ENCODE measurements at regions not wholly inside any gene's neighbourhood (a gene's known extent, or its start where the extent isn't known, plus 50 kb on each side); places are given as distances from the start of the nearest gene placed in this dataset.

- Histone ChIP-seq H3K36me3 (ENCODE audit: control insufficient read depth, insufficient read depth, low read length) (no peaks in the 10 kb centered on the region), H3K27ac (ENCODE audit: low read length) (no peak overlapping the region), H3K4me1 (ENCODE audit: control insufficient read depth, insufficient read depth, low read length) (peaks cover 19% of the 10 kb centered on the region), H3K27me3 (ENCODE audit: control insufficient read depth, insufficient read depth, low read length) (no peaks in the 10 kb centered on the region), H3K9me3 (ENCODE audit: control insufficient read depth, insufficient read depth, low read length) (no peaks in the 10 kb centered on the region), H3K4me3 (ENCODE audit: low read length) (no peak overlapping the region)
- peaks cover 0 to 2% of the 10 kb centered on the region in 2 donors for H3K9me3 Mint-ChIP-seq
- intact Hi-C loops (cut with micrococcal nuclease) = no loop called here
- no peak overlapping the region for H3K27ac Mint-ChIP-seq
- no peak for DNase-seq
- no peak overlapping the region for H3K4me3 Mint-ChIP-seq
- H3K4me1 Mint-ChIP-seq = peaks cover 15 to 19% of the 10 kb centered on the region in 2 donors
- H3K36me3 Mint-ChIP-seq = no peaks in the 10 kb centered on the region
- 81% methylated on average over 3 of the region's 4 CpGs for WGBS (ENCODE audit: insufficient coverage)
- no peak for ATAC-seq
- H3K27me3 Mint-ChIP-seq (ENCODE audit: low read depth in 2 of 2) = no peaks in the 10 kb centered on the region
- TF ChIP-seq CTCF (IDR thresholded peaks at IDR 0.05) = no peak
Observed at GRCh38 chr13:51524312-51524711, 60.0 kb upstream of the WDFY2 start.

GRCh38 chr13:51524829-51525566, 59.3 kb upstream of the WDFY2 start:
- Mint-ChIP-seq H3K36me3 (no peaks in the 10 kb centered on the region), H3K4me3 (no peak overlapping the region), H3K27ac (no peak overlapping the region), H3K4me1 (peaks cover 20 to 25% of the 10 kb centered on the region in 2 donors), H3K9me3 (peaks cover 0 to 2% of the 10 kb centered on the region in 2 donors), H3K27me3 (ENCODE audit: low read depth in 2 of 2) (no peaks in the 10 kb centered on the region)
- H3K27me3 ChIP-seq (ENCODE audit: control insufficient read depth, insufficient read depth, low read length) = no peaks in the 10 kb centered on the region
- H3K27ac ChIP-seq (ENCODE audit: low read length) = no peak overlapping the region
- DNase-seq (no peak), ATAC-seq (peak in 1 of 3 donors; percentile 44)
- 92% methylated on average over 4 of the region's 5 CpGs for WGBS (ENCODE audit: insufficient coverage)
- H3K4me1 ChIP-seq (ENCODE audit: control insufficient read depth, insufficient read depth, low read length) = peaks cover 19% of the 10 kb centered on the region
- no peaks in the 10 kb centered on the region for H3K9me3 ChIP-seq (ENCODE audit: control insufficient read depth, insufficient read depth, low read length)
- no peaks in the 10 kb centered on the region for H3K36me3 ChIP-seq (ENCODE audit: control insufficient read depth, insufficient read depth, low read length)
- intact Hi-C loops (cut with micrococcal nuclease) = no loop called here
- TF ChIP-seq CTCF (IDR thresholded peaks at IDR 0.05) = no peak
- H3K4me3 ChIP-seq (ENCODE audit: low read length) = no peak overlapping the region

- Histone ChIP-seq H3K9me3 (ENCODE audit: control insufficient read depth, insufficient read depth, low read length) (no peaks in the 10 kb centered on the region), H3K27me3 (ENCODE audit: control insufficient read depth, insufficient read depth, low read length) (no peaks in the 10 kb centered on the region), H3K4me3 (ENCODE audit: low read length) (no peak overlapping the region), H3K36me3 (ENCODE audit: control insufficient read depth, insufficient read depth, low read length) (no peaks in the 10 kb centered on the region), H3K4me1 (ENCODE audit: control insufficient read depth, insufficient read depth, low read length) (peaks cover 19% of the 10 kb centered on the region), H3K27ac (ENCODE audit: low read length) (no peak overlapping the region)
- ATAC-seq (peak in 2 of 3 donors; percentile 33 to 74), DNase-seq (no peak)
- no peaks in the 10 kb centered on the region for H3K27me3 Mint-ChIP-seq (ENCODE audit: low read depth in 2 of 2)
- WGBS (ENCODE audit: insufficient coverage) = 77% methylated on average over 4 of the region's 5 CpGs
- H3K9me3 Mint-ChIP-seq = peaks cover 0 to 2% of the 10 kb centered on the region in 2 donors
- peaks cover 27 to 30% of the 10 kb centered on the region in 2 donors for H3K4me1 Mint-ChIP-seq
- H3K27ac Mint-ChIP-seq = no peak overlapping the region
- intact Hi-C loops (cut with micrococcal nuclease) = no loop called here
- H3K36me3 Mint-ChIP-seq = no peaks in the 10 kb centered on the region
- TF ChIP-seq CTCF (IDR thresholded peaks at IDR 0.05) = no peak
- H3K4me3 Mint-ChIP-seq = no peak overlapping the region
Observed at GRCh38 chr13:51525567-51526167, 58.6 kb upstream of the WDFY2 start.
